ENCODE measurements at regions not wholly inside any gene's neighbourhood (a gene's known extent, or its start where the extent isn't known, plus 50 kb on each side); places are given as distances from the start of the nearest gene placed in this dataset.
"Not testable (repeated sequence)": the region's sequence is repeated elsewhere in the genome, so short reads cannot be mapped to it uniquely, and the experiment has no call there.

GRCh38 chr3:15851735-15852134 is 54.0 kb upstream of the ANKRD28 start:
- DNase-seq (ENCODE audit: low read depth): no peak

GRCh38 chr3:15858547-15859506 is 61.0 kb upstream of the ANKRD28 start:
- no peak for DNase-seq (ENCODE audit: low read depth)

GRCh38 chr3:15859507-15860013 is 61.8 kb upstream of the ANKRD28 start:
- peak; percentile 31 for DNase-seq (ENCODE audit: low read depth)

GRCh38 chr3:15860014-15860934 is 62.5 kb upstream of the ANKRD28 start:
- DNase-seq (ENCODE audit: low read depth): no peak

GRCh38 chr3:15861163-15861562 is 63.4 kb upstream of the ANKRD28 start:
- no peak for DNase-seq (ENCODE audit: low read depth)

- no peak for DNase-seq (ENCODE audit: low read depth)
These were observed 75.0 kb upstream of the ANKRD28 start for GRCh38 chr3:15872807-15873206.

- DNase-seq (ENCODE audit: low read depth): no peak
These were observed 75.6 kb upstream of the ANKRD28 start for GRCh38 chr3:15873415-15873814.

- no peak for DNase-seq (ENCODE audit: low read depth)
These were observed 77.4 kb upstream of the ANKRD28 start for GRCh38 chr3:15875016-15875689.

- no peak for DNase-seq (ENCODE audit: low read depth)
These were observed 78.9 kb upstream of the ANKRD28 start for GRCh38 chr3:15876669-15877068.

GRCh38 chr3:15877813-15878212 is 80.0 kb upstream of the ANKRD28 start:
- no peak for DNase-seq (ENCODE audit: low read depth)

GRCh38 chr3:15879787-15880186 is 82.0 kb upstream of the ANKRD28 start:
- DNase-seq (ENCODE audit: low read depth): not testable (repeated sequence)

- no peak for DNase-seq (ENCODE audit: low read depth)
These were observed 84.8 kb upstream of the ANKRD28 start for GRCh38 chr3:15882577-15882976.

GRCh38 chr3:15884132-15884531 is 86.4 kb upstream of the ANKRD28 start:
- no peak for DNase-seq (ENCODE audit: low read depth)

- DNase-seq (ENCODE audit: low read depth): no peak
These were observed 88.7 kb upstream of the ANKRD28 start for GRCh38 chr3:15886521-15886920.

- DNase-seq (ENCODE audit: low read depth): no peak
These were observed 89.5 kb upstream of the ANKRD28 start for GRCh38 chr3:15887261-15887660.

GRCh38 chr3:15889936-15890335 is 92.2 kb upstream of the ANKRD28 start:
- DNase-seq (ENCODE audit: low read depth): no peak

GRCh38 chr3:15892311-15893227 is 94.8 kb upstream of the ANKRD28 start:
- DNase-seq (ENCODE audit: low read depth): no peak

- DNase-seq (ENCODE audit: low read depth): no peak
These were observed 96.6 kb upstream of the ANKRD28 start for GRCh38 chr3:15894382-15894781.

GRCh38 chr3:15896500-15896899 is 98.7 kb upstream of the ANKRD28 start:
- DNase-seq (ENCODE audit: low read depth): no peak

- no peak for DNase-seq (ENCODE audit: low read depth)
These were observed 101.6 kb upstream of the ANKRD28 start for GRCh38 chr3:15899388-15899787.

- no peak for DNase-seq (ENCODE audit: low read depth)
These were observed 105.4 kb upstream of the ANKRD28 start for GRCh38 chr3:15903164-15903563.
